ENCODE measurements at regions not wholly inside any gene's neighbourhood (a gene's known extent, or its start where the extent isn't known, plus 50 kb on each side); places are given as distances from the start of the nearest gene placed in this dataset.

GRCh38 chr14:66395300-66395699 lies 90.9 kb upstream of the CCDC196 start:
- Histone ChIP-seq H3K4me3 (ENCODE audit: low read length) (no peak overlapping the region), H3K79me2 (ENCODE audit: low read length) (no peaks in the 10 kb centered on the region), H4K20me1 (ENCODE audit: insufficient read depth, low read length) (no peaks in the 10 kb centered on the region), H3K9me3 (ENCODE audit: insufficient read depth, low read length) (no peaks in the 10 kb centered on the region), H3K27ac (ENCODE audit: low read length) (no peak overlapping the region), H3K9ac (ENCODE audit: low read length) (no peak overlapping the region), H2AFZ (ENCODE audit: low read depth, low read length) (peak overlapping the region; percentile 76), H3K27me3 (ENCODE audit: low read depth, low read length) (peaks cover 7% of the 10 kb centered on the region; the same call in 1 of the 2 replicates), H3K4me2 (ENCODE audit: low read length) (no peak overlapping the region), H3K36me3 (replicated peaks; ENCODE audit: low read depth, low read length) (no peaks in the 10 kb centered on the region), H3K4me1 (ENCODE audit: low read length) (peaks cover 13% of the 10 kb centered on the region)
- TF ChIP-seq CTCF (IDR thresholded peaks at IDR 0.05; ENCODE audit: low read depth, low read length) = peak; percentile 42
- TF ChIP-seq EZH2phosphoT487 (IDR thresholded peaks at IDR 0.05; ENCODE audit: low read depth) = no peak

DNA sequence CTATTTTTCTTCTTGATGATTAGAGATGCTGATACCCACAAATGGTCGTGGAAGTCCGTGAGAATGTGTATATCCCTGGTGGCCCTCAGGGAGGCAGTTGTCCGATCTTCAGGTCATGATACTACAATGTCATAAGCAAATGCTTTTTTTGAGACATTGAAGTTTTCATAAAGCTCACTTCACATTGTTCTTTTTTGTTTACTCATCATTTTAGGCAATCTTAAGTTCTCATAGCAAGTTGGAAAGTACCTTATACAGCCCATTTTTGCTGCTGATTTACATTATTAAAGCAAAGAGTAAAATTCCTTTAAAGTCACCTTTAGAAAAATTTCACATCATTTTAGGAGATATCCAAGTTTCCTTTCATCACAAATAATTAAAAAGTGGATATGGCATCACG lies 90.0 kb upstream of the CCDC196 start:
- no peak overlapping the region for H3K27ac ChIP-seq (ENCODE audit: low read length)
- no peak overlapping the region for H3K9ac ChIP-seq (ENCODE audit: low read length)
- no peak overlapping the region for H3K4me3 ChIP-seq (ENCODE audit: low read length)
- no peaks in the 10 kb centered on the region for H3K79me2 ChIP-seq (ENCODE audit: low read length)
- peaks cover 13% of the 10 kb centered on the region for H3K4me1 ChIP-seq (ENCODE audit: low read length)
- H3K36me3 ChIP-seq (replicated peaks; ENCODE audit: low read depth, low read length) = no peaks in the 10 kb centered on the region
- TF ChIP-seq CTCF (IDR thresholded peaks at IDR 0.05; ENCODE audit: low read depth, low read length) (no peak), EZH2phosphoT487 (IDR thresholded peaks at IDR 0.05; ENCODE audit: low read depth) (no peak)
- H4K20me1 ChIP-seq (ENCODE audit: insufficient read depth, low read length) = no peaks in the 10 kb centered on the region
- no peak overlapping the region for H2AFZ ChIP-seq (ENCODE audit: low read depth, low read length)
- H3K27me3 ChIP-seq (ENCODE audit: low read depth, low read length) = peaks cover 9% of the 10 kb centered on the region; the same call in 1 of the 2 replicates
- no peaks in the 10 kb centered on the region for H3K9me3 ChIP-seq (ENCODE audit: insufficient read depth, low read length)
- H3K4me2 ChIP-seq (ENCODE audit: low read length) = no peak overlapping the region

GRCh38 chr14:66398437-66398836 lies 87.7 kb upstream of the CCDC196 start:
- H3K36me3 ChIP-seq (replicated peaks; ENCODE audit: low read depth, low read length) = no peaks in the 10 kb centered on the region
- peak overlapping the region; percentile 1; the same call in 1 of the 2 replicates for H3K4me2 ChIP-seq (ENCODE audit: low read length)
- TF ChIP-seq EZH2phosphoT487 (IDR thresholded peaks at IDR 0.05; ENCODE audit: low read depth) (no peak), CTCF (IDR thresholded peaks at IDR 0.05; ENCODE audit: low read depth, low read length) (no peak)
- no peak overlapping the region for H3K27ac ChIP-seq (ENCODE audit: low read length)
- H3K9ac ChIP-seq (ENCODE audit: low read length) = no peak overlapping the region
- no peak overlapping the region for H3K4me3 ChIP-seq (ENCODE audit: low read length)
- H3K79me2 ChIP-seq (ENCODE audit: low read length) = no peaks in the 10 kb centered on the region
- H3K27me3 ChIP-seq (ENCODE audit: low read depth, low read length) = 0 out of 2 replicates have a peak, but pooled peaks cover 3% of the 10 kb centered on the region
- H3K9me3 ChIP-seq (ENCODE audit: insufficient read depth, low read length) = no peaks in the 10 kb centered on the region
- no peak overlapping the region for H2AFZ ChIP-seq (ENCODE audit: low read depth, low read length)
- peaks cover 21% of the 10 kb centered on the region for H3K4me1 ChIP-seq (ENCODE audit: low read length)
- H4K20me1 ChIP-seq (ENCODE audit: insufficient read depth, low read length) = no peaks in the 10 kb centered on the region

GRCh38 chr14:66401449-66402095 lies 84.6 kb upstream of the CCDC196 start:
- Histone ChIP-seq H4K20me1 (ENCODE audit: insufficient read depth, low read length) (no peaks in the 10 kb centered on the region), H3K27me3 (ENCODE audit: low read depth, low read length) (0 out of 2 replicates have a peak, but pooled peaks cover 3% of the 10 kb centered on the region), H3K9me3 (ENCODE audit: insufficient read depth, low read length) (no peaks in the 10 kb centered on the region), H3K27ac (ENCODE audit: low read length) (no peak overlapping the region), H3K79me2 (ENCODE audit: low read length) (no peaks in the 10 kb centered on the region), H3K9ac (ENCODE audit: low read length) (no peak overlapping the region), H2AFZ (ENCODE audit: low read depth, low read length) (no peak overlapping the region), H3K36me3 (replicated peaks; ENCODE audit: low read depth, low read length) (no peaks in the 10 kb centered on the region), H3K4me2 (ENCODE audit: low read length) (no peak overlapping the region), H3K4me1 (ENCODE audit: low read length) (peaks cover 21% of the 10 kb centered on the region), H3K4me3 (ENCODE audit: low read length) (no peak overlapping the region)
- TF ChIP-seq CTCF (IDR thresholded peaks at IDR 0.05; ENCODE audit: low read depth, low read length) (peak; percentile 66), EZH2phosphoT487 (IDR thresholded peaks at IDR 0.05; ENCODE audit: low read depth) (no peak)
